ENCODE measurements at regions not wholly inside any gene's neighbourhood (a gene's known extent, or its start where the extent isn't known, plus 50 kb on each side); places are given as distances from the start of the nearest gene placed in this dataset.
"Not testable (repeated sequence)": the region's sequence is repeated elsewhere in the genome, so short reads cannot be mapped to it uniquely, and the experiment has no call there.

GRCh38 chr4:131734321-131734720, 1414.8 kb upstream of the PCDH10 start:
- H3K4me3 Mint-ChIP-seq; H3K36me3 ChIP-seq (ENCODE audit: control insufficient read depth, insufficient read depth, low read length); H3K27me3 ChIP-seq (ENCODE audit: control insufficient read depth, insufficient read depth, low read length); H3K9me3 ChIP-seq (ENCODE audit: control insufficient read depth in 2 of 2, low read length in 2 of 2); H3K27ac Mint-ChIP-seq; H3K4me1 Mint-ChIP-seq; H3K36me3 Mint-ChIP-seq; H3K9me3 Mint-ChIP-seq; H3K27me3 Mint-ChIP-seq; ATAC-seq (ENCODE audit: low read depth in 2 of 2); H3K27ac ChIP-seq (ENCODE audit: insufficient read depth, low read length, poor library complexity, severe bottlenecking); DNase-seq; H3K4me1 ChIP-seq (ENCODE audit: control insufficient read depth, insufficient read depth, low read length, poor library complexity, severe bottlenecking); H3K4me3 ChIP-seq (ENCODE audit: low read depth, low read length): not testable (repeated sequence)

- not testable (repeated sequence) for H3K4me1 ChIP-seq (ENCODE audit: control insufficient read depth, insufficient read depth, low read length, poor library complexity, severe bottlenecking); H3K4me1 Mint-ChIP-seq; DNase-seq; H3K27me3 ChIP-seq (ENCODE audit: control insufficient read depth, insufficient read depth, low read length); H3K27me3 Mint-ChIP-seq; H3K36me3 Mint-ChIP-seq; ATAC-seq (ENCODE audit: low read depth in 2 of 2); H3K36me3 ChIP-seq (ENCODE audit: control insufficient read depth, insufficient read depth, low read length); H3K27ac Mint-ChIP-seq; H3K4me3 Mint-ChIP-seq; H3K9me3 Mint-ChIP-seq; H3K4me3 ChIP-seq (ENCODE audit: low read depth, low read length); H3K27ac ChIP-seq (ENCODE audit: insufficient read depth, low read length, poor library complexity, severe bottlenecking); H3K9me3 ChIP-seq (ENCODE audit: control insufficient read depth in 2 of 2, low read length in 2 of 2)
These were observed 1414.2 kb upstream of the PCDH10 start for GRCh38 chr4:131734851-131735385.

GRCh38 chr4:131738991-131739390, 1410.1 kb upstream of the PCDH10 start:
- not testable (repeated sequence) for H3K36me3 ChIP-seq (ENCODE audit: control insufficient read depth, insufficient read depth, low read length); H3K9me3 ChIP-seq (ENCODE audit: control insufficient read depth in 2 of 2, low read length in 2 of 2); H3K36me3 Mint-ChIP-seq; H3K4me1 ChIP-seq (ENCODE audit: control insufficient read depth, insufficient read depth, low read length, poor library complexity, severe bottlenecking); H3K27ac Mint-ChIP-seq; H3K27me3 Mint-ChIP-seq; H3K4me3 ChIP-seq (ENCODE audit: low read depth, low read length); DNase-seq; H3K4me3 Mint-ChIP-seq; H3K4me1 Mint-ChIP-seq; H3K27me3 ChIP-seq (ENCODE audit: control insufficient read depth, insufficient read depth, low read length); H3K27ac ChIP-seq (ENCODE audit: insufficient read depth, low read length, poor library complexity, severe bottlenecking); ATAC-seq (ENCODE audit: low read depth in 2 of 2); H3K9me3 Mint-ChIP-seq

GRCh38 chr4:131741836-131742235, 1407.3 kb upstream of the PCDH10 start:
- not testable (repeated sequence) for H3K9me3 ChIP-seq (ENCODE audit: control insufficient read depth in 2 of 2, low read length in 2 of 2); H3K27ac ChIP-seq (ENCODE audit: insufficient read depth, low read length, poor library complexity, severe bottlenecking); H3K4me3 ChIP-seq (ENCODE audit: low read depth, low read length); H3K4me1 Mint-ChIP-seq; H3K9me3 Mint-ChIP-seq; H3K4me1 ChIP-seq (ENCODE audit: control insufficient read depth, insufficient read depth, low read length, poor library complexity, severe bottlenecking); ATAC-seq (ENCODE audit: low read depth in 2 of 2); DNase-seq; H3K36me3 ChIP-seq (ENCODE audit: control insufficient read depth, insufficient read depth, low read length); H3K4me3 Mint-ChIP-seq; H3K36me3 Mint-ChIP-seq; H3K27me3 Mint-ChIP-seq; H3K27me3 ChIP-seq (ENCODE audit: control insufficient read depth, insufficient read depth, low read length); H3K27ac Mint-ChIP-seq

GRCh38 chr4:131742536-131743205, 1406.4 kb upstream of the PCDH10 start:
- H3K9me3 Mint-ChIP-seq; ATAC-seq (ENCODE audit: low read depth in 2 of 2); H3K27ac Mint-ChIP-seq; H3K36me3 ChIP-seq (ENCODE audit: control insufficient read depth, insufficient read depth, low read length); H3K27me3 ChIP-seq (ENCODE audit: control insufficient read depth, insufficient read depth, low read length); DNase-seq; H3K4me3 Mint-ChIP-seq; H3K4me1 Mint-ChIP-seq; H3K4me3 ChIP-seq (ENCODE audit: low read depth, low read length); H3K4me1 ChIP-seq (ENCODE audit: control insufficient read depth, insufficient read depth, low read length, poor library complexity, severe bottlenecking); H3K36me3 Mint-ChIP-seq; H3K27me3 Mint-ChIP-seq; H3K27ac ChIP-seq (ENCODE audit: insufficient read depth, low read length, poor library complexity, severe bottlenecking); H3K9me3 ChIP-seq (ENCODE audit: control insufficient read depth in 2 of 2, low read length in 2 of 2): not testable (repeated sequence)

GRCh38 chr4:131743348-131743747, 1405.7 kb upstream of the PCDH10 start:
- not testable (repeated sequence) for H3K9me3 Mint-ChIP-seq; DNase-seq; H3K27me3 Mint-ChIP-seq; H3K36me3 Mint-ChIP-seq; H3K27ac Mint-ChIP-seq; H3K4me3 ChIP-seq (ENCODE audit: low read depth, low read length); H3K36me3 ChIP-seq (ENCODE audit: control insufficient read depth, insufficient read depth, low read length); ATAC-seq (ENCODE audit: low read depth in 2 of 2); H3K27me3 ChIP-seq (ENCODE audit: control insufficient read depth, insufficient read depth, low read length); H3K27ac ChIP-seq (ENCODE audit: insufficient read depth, low read length, poor library complexity, severe bottlenecking); H3K9me3 ChIP-seq (ENCODE audit: control insufficient read depth in 2 of 2, low read length in 2 of 2); H3K4me3 Mint-ChIP-seq; H3K4me1 Mint-ChIP-seq; H3K4me1 ChIP-seq (ENCODE audit: control insufficient read depth, insufficient read depth, low read length, poor library complexity, severe bottlenecking)

- ATAC-seq (ENCODE audit: low read depth in 2 of 2); H3K9me3 Mint-ChIP-seq; H3K27me3 Mint-ChIP-seq; H3K36me3 ChIP-seq (ENCODE audit: control insufficient read depth, insufficient read depth, low read length); H3K27ac ChIP-seq (ENCODE audit: insufficient read depth, low read length, poor library complexity, severe bottlenecking); H3K9me3 ChIP-seq (ENCODE audit: control insufficient read depth in 2 of 2, low read length in 2 of 2); H3K4me3 Mint-ChIP-seq; DNase-seq; H3K4me1 Mint-ChIP-seq; H3K36me3 Mint-ChIP-seq; H3K27me3 ChIP-seq (ENCODE audit: control insufficient read depth, insufficient read depth, low read length); H3K27ac Mint-ChIP-seq; H3K4me3 ChIP-seq (ENCODE audit: low read depth, low read length); H3K4me1 ChIP-seq (ENCODE audit: control insufficient read depth, insufficient read depth, low read length, poor library complexity, severe bottlenecking): not testable (repeated sequence)
These were observed 1401.9 kb upstream of the PCDH10 start for GRCh38 chr4:131747203-131747602.

GRCh38 chr4:131749224-131749623, 1399.9 kb upstream of the PCDH10 start:
- H3K4me1 ChIP-seq (ENCODE audit: control insufficient read depth, insufficient read depth, low read length, poor library complexity, severe bottlenecking); H3K36me3 ChIP-seq (ENCODE audit: control insufficient read depth, insufficient read depth, low read length); H3K4me3 Mint-ChIP-seq; H3K9me3 Mint-ChIP-seq; H3K27ac ChIP-seq (ENCODE audit: insufficient read depth, low read length, poor library complexity, severe bottlenecking); H3K36me3 Mint-ChIP-seq; DNase-seq; ATAC-seq (ENCODE audit: low read depth in 2 of 2); H3K27me3 Mint-ChIP-seq; H3K9me3 ChIP-seq (ENCODE audit: control insufficient read depth in 2 of 2, low read length in 2 of 2); H3K4me3 ChIP-seq (ENCODE audit: low read depth, low read length); H3K27ac Mint-ChIP-seq; H3K4me1 Mint-ChIP-seq; H3K27me3 ChIP-seq (ENCODE audit: control insufficient read depth, insufficient read depth, low read length): not testable (repeated sequence)

Data from CD4-positive, CD25-positive, alpha-beta regulatory T cell (primary cell).